BLaER1 (cell line): ENCODE measurements at regions not wholly inside any gene's neighbourhood (a gene's known extent, or its start where the extent isn't known, plus 50 kb on each side); places are given as distances from the start of the nearest gene placed in this dataset.

Source experiments
- H3K27ac ChIP-seq: shearing (Covaris generic); formaldehyde crosslinking; 2 replicates; pipeline ENCODE4 v1.8.1; 2022
- H3K27me3 ChIP-seq: shearing (Covaris generic); formaldehyde crosslinking; 2 replicates; pipeline ENCODE4 v1.8.1; 2022
- H3K36me3 ChIP-seq: shearing (Covaris generic); formaldehyde crosslinking; 2 replicates; pipeline ENCODE4 v1.8.1; 2022
- H3K4me1 ChIP-seq: shearing (Covaris generic); formaldehyde crosslinking; 2 replicates; pipeline ENCODE4 v1.8.1; 2022
- H3K4me2 ChIP-seq: shearing (Covaris generic); formaldehyde crosslinking; 2 replicates; pipeline ENCODE4 v1.8.1; 2022
- H3K4me3 ChIP-seq: shearing (Covaris generic); formaldehyde crosslinking; 2 replicates; pipeline ENCODE4 v1.8.1; 2022
- H3K9ac ChIP-seq: shearing (Covaris generic); formaldehyde crosslinking; 2 replicates; pipeline ENCODE4 v1.8.1; 2022
- H3K9me3 ChIP-seq: shearing (Covaris generic); formaldehyde crosslinking; 2 replicates; pipeline ENCODE4 v1.8.1; 2022
- H4K20me1 ChIP-seq: shearing (Covaris generic); formaldehyde crosslinking; 2 replicates; pipeline ENCODE4 v1.8.1; 2022
- Cebpa-rat ChIP-seq: shearing (Covaris generic); IDR thresholded peaks from 2 replicates; pipeline ENCODE4 v1.8.1; 2022

- no peak overlapping the region for H3K4me2 ChIP-seq
- no peak overlapping the region for H3K9ac ChIP-seq
- no peak overlapping the region for H3K4me3 ChIP-seq
- H3K36me3 ChIP-seq = peaks cover 19% of the 10 kb centered on the region; the same call in 1 of the 2 replicates
- H3K4me1 ChIP-seq = peaks cover 7% of the 10 kb centered on the region; the same call in 1 of the 2 replicates
- no peaks in the 10 kb centered on the region for H4K20me1 ChIP-seq
- H3K27me3 ChIP-seq = no peaks in the 10 kb centered on the region
- peaks cover 19% of the 10 kb centered on the region for H3K9me3 ChIP-seq
- TF ChIP-seq Cebpa-rat = no peak
- no peak overlapping the region for H3K27ac ChIP-seq
These were observed 133.7 kb upstream of the COPS8 start for GRCh38 chr2:236951830-236952475.

- Histone ChIP-seq H3K36me3 (peaks cover 19% of the 10 kb centered on the region; the same call in 1 of the 2 replicates), H3K4me3 (no peak overlapping the region), H4K20me1 (no peaks in the 10 kb centered on the region), H3K9me3 (peaks cover 20% of the 10 kb centered on the region), H3K27me3 (no peaks in the 10 kb centered on the region), H3K4me2 (no peak overlapping the region), H3K4me1 (peaks cover 7% of the 10 kb centered on the region; the same call in 1 of the 2 replicates), H3K9ac (no peak overlapping the region), H3K27ac (no peak overlapping the region)
- TF ChIP-seq Cebpa-rat = no peak
These were observed 131.0 kb upstream of the COPS8 start for GRCh38 chr2:236954641-236955040.

GRCh38 chr2:236955521-236956030 is 130.1 kb upstream of the COPS8 start:
- no peak overlapping the region for H3K9ac ChIP-seq
- no peak overlapping the region for H3K4me2 ChIP-seq
- H4K20me1 ChIP-seq = no peaks in the 10 kb centered on the region
- H3K27me3 ChIP-seq = no peaks in the 10 kb centered on the region
- peaks cover 27% of the 10 kb centered on the region; the same call in 1 of the 2 replicates for H3K36me3 ChIP-seq
- H3K4me1 ChIP-seq = peaks cover 7% of the 10 kb centered on the region; the same call in 1 of the 2 replicates
- H3K9me3 ChIP-seq = peaks cover 29% of the 10 kb centered on the region
- H3K27ac ChIP-seq = no peak overlapping the region
- no peak overlapping the region for H3K4me3 ChIP-seq
- TF ChIP-seq Cebpa-rat = no peak

- TF ChIP-seq Cebpa-rat = no peak
- H3K27ac ChIP-seq = no peak overlapping the region
- no peaks in the 10 kb centered on the region for H3K27me3 ChIP-seq
- no peak overlapping the region for H3K4me3 ChIP-seq
- H3K36me3 ChIP-seq = peaks cover 28% of the 10 kb centered on the region; the same call in 1 of the 2 replicates
- H4K20me1 ChIP-seq = no peaks in the 10 kb centered on the region
- H3K9ac ChIP-seq = no peak overlapping the region
- H3K4me2 ChIP-seq = no peak overlapping the region
- peaks cover 35% of the 10 kb centered on the region for H3K9me3 ChIP-seq
- peaks cover 7% of the 10 kb centered on the region; the same call in 1 of the 2 replicates for H3K4me1 ChIP-seq
These were observed 129.6 kb upstream of the COPS8 start for GRCh38 chr2:236956031-236956618.

GRCh38 chr2:236956641-236957040 is 129.0 kb upstream of the COPS8 start:
- no peak for TF ChIP-seq Cebpa-rat

GRCh38 chr2:236959036-236959435 is 126.7 kb upstream of the COPS8 start:
- H3K9ac ChIP-seq = no peak overlapping the region
- no peak overlapping the region for H3K4me2 ChIP-seq
- H3K27ac ChIP-seq = no peak overlapping the region
- peaks cover 24% of the 10 kb centered on the region for H3K9me3 ChIP-seq
- H3K36me3 ChIP-seq = peaks cover 9% of the 10 kb centered on the region; the same call in 1 of the 2 replicates
- H3K4me3 ChIP-seq = no peak overlapping the region
- no peak for TF ChIP-seq Cebpa-rat
- H4K20me1 ChIP-seq = no peaks in the 10 kb centered on the region
- H3K27me3 ChIP-seq = no peaks in the 10 kb centered on the region
- H3K4me1 ChIP-seq = peaks cover 21% of the 10 kb centered on the region

More at GRCh38 chr2:236956641-236957040, 129.0 kb upstream of the COPS8 start:
- Histone ChIP-seq H3K27me3 (no peaks in the 10 kb centered on the region), H4K20me1 (no peaks in the 10 kb centered on the region), H3K36me3 (peaks cover 24% of the 10 kb centered on the region; the same call in 1 of the 2 replicates), H3K9ac (no peak overlapping the region), H3K9me3 (peaks cover 31% of the 10 kb centered on the region), H3K4me3 (no peak overlapping the region), H3K4me1 (peaks cover 7% of the 10 kb centered on the region; the same call in 1 of the 2 replicates), H3K27ac (no peak overlapping the region), H3K4me2 (no peak overlapping the region)

GRCh38 chr2:236959876-236960275 is 125.8 kb upstream of the COPS8 start:
- peaks cover 9% of the 10 kb centered on the region; the same call in 1 of the 2 replicates for H3K36me3 ChIP-seq
- peaks cover 21% of the 10 kb centered on the region for H3K9me3 ChIP-seq
- peaks cover 30% of the 10 kb centered on the region for H3K4me1 ChIP-seq
- no peaks in the 10 kb centered on the region for H4K20me1 ChIP-seq
- no peak overlapping the region for H3K4me3 ChIP-seq
- H3K4me2 ChIP-seq = no peak overlapping the region
- no peak overlapping the region for H3K27ac ChIP-seq
- H3K9ac ChIP-seq = no peak overlapping the region
- no peaks in the 10 kb centered on the region for H3K27me3 ChIP-seq
- TF ChIP-seq Cebpa-rat = no peak

GRCh38 chr2:236960531-236960930 is 125.2 kb upstream of the COPS8 start:
- no peaks in the 10 kb centered on the region for H3K27me3 ChIP-seq
- no peak overlapping the region for H3K4me3 ChIP-seq
- H3K9ac ChIP-seq = no peak overlapping the region
- peaks cover 31% of the 10 kb centered on the region for H3K4me1 ChIP-seq
- no peaks in the 10 kb centered on the region for H4K20me1 ChIP-seq
- H3K36me3 ChIP-seq = peaks cover 9% of the 10 kb centered on the region; the same call in 1 of the 2 replicates
- no peak for TF ChIP-seq Cebpa-rat
- H3K4me2 ChIP-seq = no peak overlapping the region
- no peak overlapping the region for H3K27ac ChIP-seq
- H3K9me3 ChIP-seq = peaks cover 21% of the 10 kb centered on the region

- Histone ChIP-seq H4K20me1 (no peaks in the 10 kb centered on the region), H3K4me2 (peak overlapping the region; percentile 60), H3K27ac (no peak overlapping the region), H3K9ac (no peak overlapping the region), H3K9me3 (peaks cover 21% of the 10 kb centered on the region), H3K4me3 (no peak overlapping the region), H3K4me1 (peaks cover 49% of the 10 kb centered on the region), H3K27me3 (no peaks in the 10 kb centered on the region), H3K36me3 (peaks cover 9% of the 10 kb centered on the region; the same call in 1 of the 2 replicates)
- no peak for TF ChIP-seq Cebpa-rat
These were observed 122.9 kb upstream of the COPS8 start for GRCh38 chr2:236962816-236963215.

- H3K27me3 ChIP-seq = no peaks in the 10 kb centered on the region
- H3K4me2 ChIP-seq = peak overlapping the region; percentile 60
- H4K20me1 ChIP-seq = no peaks in the 10 kb centered on the region
- no peak overlapping the region for H3K4me3 ChIP-seq
- H3K9me3 ChIP-seq = peaks cover 21% of the 10 kb centered on the region
- TF ChIP-seq Cebpa-rat = no peak
- H3K9ac ChIP-seq = no peak overlapping the region
- H3K4me1 ChIP-seq = peaks cover 58% of the 10 kb centered on the region
- no peak overlapping the region for H3K27ac ChIP-seq
- H3K36me3 ChIP-seq = peaks cover 9% of the 10 kb centered on the region; the same call in 1 of the 2 replicates
These were observed 122.0 kb upstream of the COPS8 start for GRCh38 chr2:236963631-236964182.
